Liver (tissue), 8 donors: ENCODE measurements at regions not wholly inside any gene's neighbourhood (a gene's known extent, or its start where the extent isn't known, plus 50 kb on each side); places are given as distances from the start of the nearest gene placed in this dataset.

Source experiments
- DNase-seq: peaks from one replicate; pipeline ENCODE4 v3.0.0-alpha.2; 2017; ENCODE audit warnings: low spot score
- H3K27ac ChIP-seq, 2 donors: one replicate each; pipeline ENCODE4 v1.7.0; 2013; ENCODE audit warnings: inconsistent platforms in 2 of 2, low read length in 2 of 2, control low read depth in 1 of 2, low read depth in 1 of 2, mild to moderate bottlenecking in 1 of 2
- H3K27me3 ChIP-seq, 4 donors: one replicate each; pipeline versions ENCODE4 v1.6.1 to v1.7.0; 2013; ENCODE audit warnings: low read length in 3 of 4, inconsistent platforms in 1 of 4, mild to moderate bottlenecking in 1 of 4, moderate library complexity in 1 of 4; ENCODE audit not compliant: control insufficient read depth in 4 of 4, insufficient read depth in 4 of 4
- H3K36me3 ChIP-seq, 4 donors: one replicate each; pipeline versions ENCODE4 v1.6.1 to v1.7.0; 2013; ENCODE audit warnings: low read length in 3 of 4, mild to moderate bottlenecking in 3 of 4, low read depth in 1 of 4, moderate library complexity in 1 of 4; ENCODE audit not compliant: control insufficient read depth in 4 of 4, insufficient read depth in 3 of 4
- H3K4me1 ChIP-seq, 4 donors: one replicate each; pipeline versions ENCODE4 v1.6.1 to v1.7.0; 2013; ENCODE audit warnings: low read length in 3 of 4, mild to moderate bottlenecking in 3 of 4, moderate library complexity in 1 of 4; ENCODE audit not compliant: control insufficient read depth in 4 of 4, insufficient read depth in 4 of 4
- H3K4me3 ChIP-seq, 3 donors: one replicate each; pipeline versions ENCODE4 v1.6.1 to v1.7.0; 2013; ENCODE audit warnings: low read length in 3 of 3, control low read depth in 1 of 3, low read depth in 1 of 3, mild to moderate bottlenecking in 1 of 3
- H3K9ac ChIP-seq, 2 donors: one replicate each; pipeline ENCODE4 v1.7.0; 2013; ENCODE audit warnings: low read length in 2 of 2, mild to moderate bottlenecking in 2 of 2, moderate library complexity in 2 of 2, control low read depth in 1 of 2, low read depth in 1 of 2
- H3K9me3 ChIP-seq, 4 donors: one replicate each; pipeline versions ENCODE4 v1.6.1 to v1.7.0; 2013; ENCODE audit warnings: low read length in 3 of 4; ENCODE audit not compliant: control insufficient read depth in 4 of 4
- EGR1 ChIP-seq, 2 donors: IDR thresholded peaks; 2 replicates each; pipeline ENCODE4 v1.6.1; 2016 to 2018; ENCODE audit warnings: antibody characterized with exemption in 2 of 2, low read depth in 2 of 2
- FOXA1 ChIP-seq: IDR thresholded peaks from 2 replicates; pipeline ENCODE4 v1.6.1; 2016; ENCODE audit warnings: antibody characterized with exemption
- FOXA2 ChIP-seq: IDR thresholded peaks from 2 replicates; pipeline ENCODE4 v1.6.1; 2016; ENCODE audit warnings: antibody characterized with exemption
- GABPA ChIP-seq, 2 donors: IDR thresholded peaks in 1 of 2; conservative IDR thresholded peaks in 1 of 2; 2 replicates each; pipeline ENCODE4 v1.6.1; 2016; ENCODE audit warnings: antibody characterized with exemption in 2 of 2, mild to moderate bottlenecking in 1 of 2, moderate library complexity in 1 of 2
- HNF4A ChIP-seq, 2 donors: conservative IDR thresholded peaks; 2 replicates each; pipeline ENCODE4 v1.6.1; 2016; ENCODE audit warnings: antibody characterized with exemption in 2 of 2, mild to moderate bottlenecking in 2 of 2
- HNF4G ChIP-seq: IDR thresholded peaks from 2 replicates; pipeline ENCODE4 v1.6.1; 2016; ENCODE audit warnings: antibody characterized with exemption
- JUND ChIP-seq, 2 donors: IDR thresholded peaks; 2 replicates each; pipeline ENCODE4 v1.6.1; 2016; ENCODE audit warnings: antibody characterized with exemption in 2 of 2
- MAX ChIP-seq: IDR thresholded peaks from 2 replicates; pipeline ENCODE4 v1.6.1; 2016; ENCODE audit warnings: antibody characterized with exemption
- NR2F2 ChIP-seq: IDR thresholded peaks from 2 replicates; pipeline ENCODE4 v1.6.1; 2016; ENCODE audit warnings: antibody characterized with exemption
- RAD21 ChIP-seq, 2 donors: IDR thresholded peaks; 2 replicates each; pipeline ENCODE4 v1.6.1; 2016; ENCODE audit warnings: antibody characterized with exemption in 2 of 2, mild to moderate bottlenecking in 2 of 2
- REST ChIP-seq: IDR thresholded peaks from 2 replicates; pipeline ENCODE4 v1.6.1; 2016; ENCODE audit warnings: antibody characterized with exemption, mild to moderate bottlenecking
- RXRA ChIP-seq, 2 donors: IDR thresholded peaks; 2 replicates each; pipeline ENCODE4 v1.6.1; 2017 to 2018; ENCODE audit warnings: antibody characterized with exemption in 2 of 2, mild to moderate bottlenecking in 1 of 2
- SP1 ChIP-seq: IDR thresholded peaks from 2 replicates; pipeline ENCODE4 v1.6.1; 2018; ENCODE audit warnings: antibody characterized with exemption, mild to moderate bottlenecking
- TAF1 ChIP-seq: conservative IDR thresholded peaks from 2 replicates; pipeline ENCODE4 v1.6.1; 2016; ENCODE audit warnings: antibody characterized with exemption, mild to moderate bottlenecking
- YY1 ChIP-seq: IDR thresholded peaks from 2 replicates; pipeline ENCODE4 v1.6.1; 2016; ENCODE audit warnings: antibody characterized with exemption, mild to moderate bottlenecking
- WGBS: extraction: QIAGEN DNeasy Blood & Tissue Kit; methylation state at CpG from one replicate; pipeline ENCODE4 v1.1.7; 2013; 5-methylcytosine and 5-hydroxymethylcytosine counted together
- TF ChIP-seq, protein P1 (sequence below): IDR thresholded peaks from 2 replicates; pipeline ENCODE4 v1.6.1; 2016; ENCODE audit warnings: antibody characterized with exemption
- TF ChIP-seq, protein P2 (sequence below): fragments of 150-350 bp; IDR thresholded peaks from 2 replicates; pipeline ENCODE4 v1.5.1; 2017; ENCODE audit warnings: improper control_type of control experiment, low read depth, low read length; ENCODE audit not compliant: missing input control
- TF ChIP-seq, protein P3 (sequence below): IDR thresholded peaks from 2 replicates; pipeline ENCODE4 v1.6.1; 2016; ENCODE audit warnings: antibody characterized with exemption
- donor health status: healthy.
- donor health status: healthy.
- donor health status: healthy.
- donor health status: healthy.
- donor health status: healthy.

GRCh38 chr18:71837547-71837946, 706.6 kb downstream of the CBLN2 start:
- H3K4me1 ChIP-seq: no peaks in the 10 kb centered on the region
- no peak overlapping the region for H3K4me3 ChIP-seq
- H3K27ac ChIP-seq: no peak overlapping the region
- DNase-seq: no peak
- H3K27me3 ChIP-seq: no peaks in the 10 kb centered on the region
- no peaks in the 10 kb centered on the region for H3K36me3 ChIP-seq
- no peak overlapping the region for H3K9ac ChIP-seq
- H3K9me3 ChIP-seq: no peaks in the 10 kb centered on the region
- TF ChIP-seq FOXA1: no peak
- no peak for TF ChIP-seq SP1
- TF ChIP-seq, protein P1, sequence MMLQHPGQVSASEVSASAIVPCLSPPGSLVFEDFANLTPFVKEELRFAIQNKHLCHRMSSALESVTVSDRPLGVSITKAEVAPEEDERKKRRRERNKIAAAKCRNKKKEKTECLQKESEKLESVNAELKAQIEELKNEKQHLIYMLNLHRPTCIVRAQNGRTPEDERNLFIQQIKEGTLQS: no peak
- TF ChIP-seq TAF1: no peak
- TF ChIP-seq, protein P2, sequence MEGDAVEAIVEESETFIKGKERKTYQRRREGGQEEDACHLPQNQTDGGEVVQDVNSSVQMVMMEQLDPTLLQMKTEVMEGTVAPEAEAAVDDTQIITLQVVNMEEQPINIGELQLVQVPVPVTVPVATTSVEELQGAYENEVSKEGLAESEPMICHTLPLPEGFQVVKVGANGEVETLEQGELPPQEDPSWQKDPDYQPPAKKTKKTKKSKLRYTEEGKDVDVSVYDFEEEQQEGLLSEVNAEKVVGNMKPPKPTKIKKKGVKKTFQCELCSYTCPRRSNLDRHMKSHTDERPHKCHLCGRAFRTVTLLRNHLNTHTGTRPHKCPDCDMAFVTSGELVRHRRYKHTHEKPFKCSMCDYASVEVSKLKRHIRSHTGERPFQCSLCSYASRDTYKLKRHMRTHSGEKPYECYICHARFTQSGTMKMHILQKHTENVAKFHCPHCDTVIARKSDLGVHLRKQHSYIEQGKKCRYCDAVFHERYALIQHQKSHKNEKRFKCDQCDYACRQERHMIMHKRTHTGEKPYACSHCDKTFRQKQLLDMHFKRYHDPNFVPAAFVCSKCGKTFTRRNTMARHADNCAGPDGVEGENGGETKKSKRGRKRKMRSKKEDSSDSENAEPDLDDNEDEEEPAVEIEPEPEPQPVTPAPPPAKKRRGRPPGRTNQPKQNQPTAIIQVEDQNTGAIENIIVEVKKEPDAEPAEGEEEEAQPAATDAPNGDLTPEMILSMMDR: no peak
- no peak for TF ChIP-seq RAD21 (IDR thresholded peaks at IDR 0.05)
- TF ChIP-seq, protein P3, sequence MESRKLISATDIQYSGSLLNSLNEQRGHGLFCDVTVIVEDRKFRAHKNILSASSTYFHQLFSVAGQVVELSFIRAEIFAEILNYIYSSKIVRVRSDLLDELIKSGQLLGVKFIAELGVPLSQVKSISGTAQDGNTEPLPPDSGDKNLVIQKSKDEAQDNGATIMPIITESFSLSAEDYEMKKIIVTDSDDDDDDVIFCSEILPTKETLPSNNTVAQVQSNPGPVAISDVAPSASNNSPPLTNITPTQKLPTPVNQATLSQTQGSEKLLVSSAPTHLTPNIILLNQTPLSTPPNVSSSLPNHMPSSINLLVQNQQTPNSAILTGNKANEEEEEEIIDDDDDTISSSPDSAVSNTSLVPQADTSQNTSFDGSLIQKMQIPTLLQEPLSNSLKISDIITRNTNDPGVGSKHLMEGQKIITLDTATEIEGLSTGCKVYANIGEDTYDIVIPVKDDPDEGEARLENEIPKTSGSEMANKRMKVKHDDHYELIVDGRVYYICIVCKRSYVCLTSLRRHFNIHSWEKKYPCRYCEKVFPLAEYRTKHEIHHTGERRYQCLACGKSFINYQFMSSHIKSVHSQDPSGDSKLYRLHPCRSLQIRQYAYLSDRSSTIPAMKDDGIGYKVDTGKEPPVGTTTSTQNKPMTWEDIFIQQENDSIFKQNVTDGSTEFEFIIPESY: no peak
- TF ChIP-seq RXRA (IDR thresholded peaks at IDR 0.05): no peak
- no peak for TF ChIP-seq REST
- no peak for TF ChIP-seq HNF4G
- TF ChIP-seq MAX: no peak
- no peak for TF ChIP-seq YY1
- TF ChIP-seq NR2F2: no peak
- no peak for TF ChIP-seq HNF4A (conservative IDR thresholded peaks at IDR 0.05)
- TF ChIP-seq GABPA (IDR thresholded peaks at IDR 0.05 in 1 of 2, conservative IDR thresholded peaks at IDR 0.05 in 1 of 2): no peak
- TF ChIP-seq EGR1 (IDR thresholded peaks at IDR 0.05; ENCODE audit: low read depth in 2 of 2): no peak
- TF ChIP-seq FOXA2: no peak
- TF ChIP-seq JUND (IDR thresholded peaks at IDR 0.05): no peak
- 74% methylated on average over 1 of the region's 1 CpG for WGBS
